Spleen (tissue), 11 donors: ENCODE measurements at regions not wholly inside any gene's neighbourhood (a gene's known extent, or its start where the extent isn't known, plus 50 kb on each side); places are given as distances from the start of the nearest gene placed in this dataset.

Experiments
- DNase-seq: peaks from one replicate; pipeline ENCODE4 v3.0.0-alpha.2; 2020
- H3K27ac ChIP-seq, 8 donors: fragments of 200-600 bp; sonication (generic) in 7 of 8; 1 replicate in 4 of 8; 2 replicates in 4 of 8; pipeline versions ENCODE4 v1.5.0 to v1.8.0; 2016 to 2021; ENCODE audit warnings: inconsistent platforms in 4 of 8, mild to moderate bottlenecking in 4 of 8, moderate library complexity in 1 of 8
- H3K27me3 ChIP-seq, 7 donors: fragments of 200-600 bp; sonication (generic) in 6 of 7; replicated peaks in 1 of 7; 1 replicate in 4 of 7; 2 replicates in 3 of 7; pipeline versions ENCODE4 v1.5.0 to v1.8.0; 2016 to 2021; ENCODE audit warnings: inconsistent platforms in 3 of 7, mild to moderate bottlenecking in 1 of 7
- H3K36me3 ChIP-seq, 6 donors: fragments of 200-600 bp; sonication (generic) in 5 of 6; 1 replicate in 4 of 6; 2 replicates in 2 of 6; pipeline versions ENCODE4 v1.5.0 to v1.8.0; 2016 to 2021; ENCODE audit warnings: inconsistent platforms in 2 of 6
- H3K4me1 ChIP-seq, 6 donors: fragments of 200-600 bp; sonication (generic) in 5 of 6; 1 replicate in 3 of 6; 2 replicates in 3 of 6; pipeline versions ENCODE4 v1.5.0 to v1.8.0; 2016 to 2021; ENCODE audit warnings: inconsistent platforms in 3 of 6
- H3K4me3 ChIP-seq, 8 donors: fragments of 200-600 bp; sonication (generic) in 7 of 8; 1 replicate in 4 of 8; 2 replicates in 4 of 8; pipeline versions ENCODE4 v1.5.0 to v1.8.0; 2016 to 2021; ENCODE audit warnings: inconsistent platforms in 4 of 8, mild to moderate bottlenecking in 4 of 8, moderate library complexity in 2 of 8
- H3K9me3 ChIP-seq, 8 donors: fragments of 200-600 bp; sonication (generic) in 7 of 8; 1 replicate in 4 of 8; 2 replicates in 4 of 8; pipeline versions ENCODE4 v1.5.0 to v1.8.0; 2016 to 2021; ENCODE audit warnings: inconsistent platforms in 4 of 8
- CTCF ChIP-seq, 11 experiments: fragments of 200-600 bp in 7 of 11; fragments of 450-650 bp in 4 of 11; sonication (generic) in 4 of 11; IDR thresholded peaks in 8 of 11; conservative IDR thresholded peaks in 3 of 11; 1 replicate in 7 of 11; 2 replicates in 4 of 11; pipeline versions ENCODE4 v1.4.0 to v1.8.0; 2016 to 2021; ENCODE audit warnings: antibody characterized with exemption in 11 of 11, inconsistent platforms in 4 of 11, mild to moderate bottlenecking in 1 of 11
- POLR2A ChIP-seq, 3 donors: fragments of 450-650 bp; IDR thresholded peaks; one replicate each; pipeline ENCODE4 v1.5.1; 2017; ENCODE audit warnings: antibody characterized with exemption in 3 of 3, mild to moderate bottlenecking in 1 of 3
- POLR2AphosphoS5 ChIP-seq, 3 donors: sonication (generic); formaldehyde crosslinking; IDR thresholded peaks; one replicate each; pipeline ENCODE4 v1.5.1; 2017; ENCODE audit warnings: antibody characterized with exemption in 3 of 3
- WGBS, 5 donors: extraction: QIAGEN DNeasy Blood & Tissue Kit in 3 of 5; methylation state at CpG; one replicate each; pipeline versions ENCODE4 v1.1.5 to v1.1.7; 2013 to 2018; 5-methylcytosine and 5-hydroxymethylcytosine counted together
- intact Hi-C: fragments of 100-400 bp; cut with DNase I; formaldehyde crosslinking; loops from one replicate; pipeline ENCODE4 v1.15.0; 2023; ENCODE audit warnings: low total_unique reads
- donor health status: healthy with polysubstance abuse.
- donor health status: DM: no; HTN: no; CAD: no; lungs with moderate emphysema.
- donor health status: DM: no; HTN: no; CAD: no.
- donor health status: Bipolar disorder and iron deficiency.
- donor health status: healthy.
- donor health status: DM: no; HTN: no; CAD: no.
- donor health status: DM: yes; HTN: yes; CAD: no.

GRCh38 chr3:144522456-144522855, 550.8 kb downstream of the DIPK2A start:
- TF ChIP-seq CTCF (IDR thresholded peaks at IDR 0.05 in 8 of 11, conservative IDR thresholded peaks at IDR 0.05 in 3 of 11) (no peak), POLR2AphosphoS5 (IDR thresholded peaks at IDR 0.05) (no peak), POLR2A (IDR thresholded peaks at IDR 0.05) (no peak)
- Histone ChIP-seq H3K4me1 (no peaks in the 10 kb centered on the region), H3K36me3 (no peaks in the 10 kb centered on the region), H3K9me3 (no peaks in the 10 kb centered on the region), H3K27me3 (no peaks in the 10 kb centered on the region), H3K27ac (no peak overlapping the region), H3K4me3 (no peak overlapping the region)
- DNase-seq, result no peak
- intact Hi-C loops, result no loop called here
- WGBS, 5 donors, result 62 to 89% (median 77%) methylated on average over 3 of the region's 3 CpGs

GRCh38 chr3:144523396-144523795, 551.8 kb downstream of the DIPK2A start:
- H3K4me3 ChIP-seq, result no peak overlapping the region
- no peaks in the 10 kb centered on the region for H3K9me3 ChIP-seq
- no peaks in the 10 kb centered on the region for H3K36me3 ChIP-seq
- intact Hi-C loops, result no loop called here
- TF ChIP-seq POLR2A (IDR thresholded peaks at IDR 0.05), result no peak
- TF ChIP-seq CTCF (IDR thresholded peaks at IDR 0.05 in 8 of 11, conservative IDR thresholded peaks at IDR 0.05 in 3 of 11), result no peak
- no peak for TF ChIP-seq POLR2AphosphoS5 (IDR thresholded peaks at IDR 0.05)
- no peaks in the 10 kb centered on the region for H3K27me3 ChIP-seq
- no peak overlapping the region for H3K27ac ChIP-seq
- DNase-seq, result no peak
- 77 to 94% (median 79%) methylated on average over 2 of the region's 2 CpGs for WGBS, 5 donors
- no peaks in the 10 kb centered on the region for H3K4me1 ChIP-seq

- no peaks in the 10 kb centered on the region for H3K9me3 ChIP-seq
- no peak for DNase-seq
- no peaks in the 10 kb centered on the region for H3K36me3 ChIP-seq
- H3K4me1 ChIP-seq, result no peaks in the 10 kb centered on the region
- no peak for TF ChIP-seq POLR2A (IDR thresholded peaks at IDR 0.05)
- no peak for TF ChIP-seq POLR2AphosphoS5 (IDR thresholded peaks at IDR 0.05)
- no peak for TF ChIP-seq CTCF (IDR thresholded peaks at IDR 0.05 in 8 of 11, conservative IDR thresholded peaks at IDR 0.05 in 3 of 11)
- no peak overlapping the region for H3K4me3 ChIP-seq
- no peak overlapping the region for H3K27ac ChIP-seq
- no peaks in the 10 kb centered on the region for H3K27me3 ChIP-seq
- intact Hi-C loops, result no loop called here
Observed at GRCh38 chr3:144524531-144524930, 552.9 kb downstream of the DIPK2A start.

GRCh38 chr3:144529566-144529965, 557.9 kb downstream of the DIPK2A start:
- Histone ChIP-seq H3K9me3 (no peaks in the 10 kb centered on the region), H3K4me1 (no peaks in the 10 kb centered on the region), H3K4me3 (no peak overlapping the region), H3K36me3 (no peaks in the 10 kb centered on the region), H3K27ac (no peak overlapping the region), H3K27me3 (no peaks in the 10 kb centered on the region)
- TF ChIP-seq POLR2A (IDR thresholded peaks at IDR 0.05), result no peak
- TF ChIP-seq POLR2AphosphoS5 (IDR thresholded peaks at IDR 0.05), result no peak
- no peak for TF ChIP-seq CTCF (IDR thresholded peaks at IDR 0.05 in 8 of 11, conservative IDR thresholded peaks at IDR 0.05 in 3 of 11)
- intact Hi-C loops, result no loop called here
- 58 to 86% (median 66%) methylated on average over 1 of the region's 1 CpG for WGBS, 5 donors
- DNase-seq, result no peak
